WTC11 (cell line): ENCODE measurements at regions not wholly inside any gene's neighbourhood (a gene's known extent, or its start where the extent isn't known, plus 50 kb on each side); places are given as distances from the start of the nearest gene placed in this dataset.
A peak's percentile ranks its signal among the peaks of the same experiment; 100 is the strongest.
"Not testable (repeated sequence)": the region's sequence is repeated elsewhere in the genome, so short reads cannot be mapped to it uniquely, and the experiment has no call there.

ENCODE experiments used
- ATAC-seq: fragments of 200-7000 bp; cut with Tn5 transposase; 2 replicates; pipeline ENCODE4 v1.10.0; 2021; ENCODE audit warnings: mild to moderate bottlenecking, moderate library complexity
- CTCF ChIA-PET: fragments of 300-600 bp; sonication (Branson Sonifier 250); formaldehyde crosslinking; loops from one replicate; lab custom pipeline; 2021; ENCODE audit warnings: antibody characterized with exemption; lab: Charles Lee
- POLR2A ChIA-PET: fragments of 350-600 bp; sonication (Branson Sonifier 250); formaldehyde crosslinking; loops from one replicate; lab custom pipeline; 2021; ENCODE audit warnings: antibody characterized with exemption; lab: Charles Lee
- DNase-seq: peaks from one replicate; pipeline ENCODE4 v3.0.0; 2021; ENCODE audit warnings: low spot score
- H3K27ac Mint-ChIP-seq: 2 replicates; pipeline ENCODE4 v1.8.0; 2021; ENCODE audit warnings: mixed read lengths
- H3K27me3 Mint-ChIP-seq: 2 replicates; pipeline ENCODE4 v1.8.0; 2021; ENCODE audit warnings: low read depth, mild to moderate bottlenecking, moderate library complexity, mixed read lengths
- H3K36me3 Mint-ChIP-seq: 2 replicates; pipeline ENCODE4 v1.8.0; 2021; ENCODE audit warnings: mixed read lengths
- H3K4me1 Mint-ChIP-seq: 2 replicates; pipeline ENCODE4 v1.8.0; 2022; ENCODE audit warnings: mixed read lengths
- H3K4me3 Mint-ChIP-seq: 2 replicates; pipeline ENCODE4 v1.8.0; 2021; ENCODE audit warnings: mild to moderate bottlenecking, moderate library complexity, mixed read lengths
- H3K9me3 Mint-ChIP-seq: 2 replicates; pipeline ENCODE4 v1.8.0; 2021; ENCODE audit warnings: mixed read lengths
- IRF2 ChIP-seq: sonication (generic); formaldehyde crosslinking; IDR thresholded peaks from 2 replicates; pipeline ENCODE4 v1.8.0; 2022; ENCODE audit warnings: low read depth, missing genetic modification reagents, borderline replicate concordance

DNA sequence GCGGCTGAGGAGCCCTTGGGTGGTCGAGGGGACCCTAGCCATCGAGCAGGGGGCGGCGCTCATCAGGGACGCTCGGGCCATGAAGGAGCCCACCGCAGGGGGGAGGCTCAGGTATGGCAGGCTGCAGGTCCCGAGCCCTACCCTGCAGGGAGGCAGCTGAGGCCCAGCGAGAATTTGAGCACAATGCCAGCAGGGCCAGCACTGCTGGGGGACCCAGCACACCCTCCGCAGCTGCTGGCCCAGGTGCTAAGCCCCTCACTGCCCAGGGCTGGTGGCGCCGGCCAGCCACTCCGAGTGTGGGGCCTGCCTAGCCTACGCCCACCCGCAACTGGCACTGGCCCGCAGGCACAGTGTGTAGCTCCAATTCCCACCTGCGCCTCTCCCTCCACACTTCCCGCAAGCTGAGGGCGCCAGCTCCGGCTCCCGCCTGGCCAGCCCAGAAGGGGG, 325.4 kb upstream of the FRG1 start:
- ChIA-PET POLR2A (no interaction called here), CTCF (no interaction called here)
- ATAC-seq, result no peak
- Mint-ChIP-seq H3K27me3 (no peaks in the 10 kb centered on the region), H3K9me3 (peaks cover 53% of the 10 kb centered on the region), H3K27ac (no peak overlapping the region), H3K4me3 (no peak overlapping the region), H3K36me3 (peaks cover 37% of the 10 kb centered on the region), H3K4me1 (no peaks in the 10 kb centered on the region)
- no peak for TF ChIP-seq IRF2 (CRISPR knock-in tag)
- DNase-seq, result no peak

DNA sequence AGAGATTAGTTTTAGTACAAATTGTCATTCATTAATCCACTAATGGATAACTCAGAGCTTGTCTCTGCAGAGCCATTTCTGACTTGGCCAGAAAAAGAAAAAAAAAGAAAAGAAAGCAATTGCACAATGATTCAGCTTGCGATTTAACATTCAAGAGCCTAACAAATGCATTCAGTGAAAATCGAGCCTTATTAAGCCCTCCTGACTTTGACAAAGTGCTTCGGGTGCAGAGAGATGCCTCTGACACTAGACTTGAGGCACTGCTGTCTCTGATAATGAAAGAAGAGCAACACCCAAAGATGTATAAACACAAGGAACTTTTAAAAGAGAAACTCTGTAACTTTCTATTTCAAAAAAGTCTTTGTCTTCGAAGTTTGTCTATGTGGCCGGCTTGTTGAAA, 322.9 kb upstream of the FRG1 start:
- DNase-seq, ATAC-seq, POLR2A ChIA-PET, H3K4me3 Mint-ChIP-seq, H3K27ac Mint-ChIP-seq, H3K27me3 Mint-ChIP-seq, CTCF ChIA-PET, H3K4me1 Mint-ChIP-seq: not testable (repeated sequence)
- Mint-ChIP-seq H3K9me3 (peaks cover 43% of the 10 kb centered on the region), H3K36me3 (peaks cover 26% of the 10 kb centered on the region)

DNA sequence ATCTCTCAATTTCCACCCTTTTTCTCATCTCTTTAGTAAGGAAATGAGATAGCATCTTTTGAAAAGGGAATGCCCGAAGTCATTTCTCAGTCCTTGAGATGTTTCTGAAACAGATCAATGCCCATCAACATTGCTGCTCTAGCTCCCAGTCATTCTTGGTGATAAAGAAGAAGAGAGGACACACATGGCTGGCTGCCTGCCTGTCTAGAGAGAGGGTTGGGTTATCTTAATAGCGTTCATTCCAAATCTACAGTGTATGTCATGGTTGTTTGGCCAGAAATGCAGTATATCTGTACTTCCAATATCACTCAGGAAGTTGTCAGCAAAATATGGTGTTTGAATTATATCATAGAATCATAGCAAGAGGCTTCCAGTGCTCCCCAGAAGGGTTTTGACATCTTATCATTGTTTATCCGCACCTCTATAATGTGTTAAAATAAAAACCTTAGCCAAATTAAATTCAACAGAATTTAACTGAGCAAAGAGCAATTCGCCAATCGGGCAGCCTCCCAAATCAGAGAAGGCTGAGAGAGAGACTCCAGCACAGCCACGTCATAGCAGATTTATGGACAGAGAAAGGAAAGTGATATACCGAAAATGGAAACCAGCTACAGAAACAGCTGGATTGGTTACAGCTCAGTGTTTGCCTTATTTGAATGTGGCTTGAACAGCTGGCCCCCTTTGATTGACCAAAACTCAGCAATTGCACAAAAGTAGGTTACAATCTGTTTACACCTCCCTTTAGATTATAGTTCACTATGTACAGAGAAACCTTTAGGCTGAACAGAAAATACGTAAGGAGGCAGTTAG, 321.0 kb upstream of the FRG1 start:
- DNase-seq, H3K27ac Mint-ChIP-seq, H3K4me3 Mint-ChIP-seq, H3K27me3 Mint-ChIP-seq, ATAC-seq, H3K4me1 Mint-ChIP-seq, CTCF ChIA-PET, POLR2A ChIA-PET: not testable (repeated sequence)
- H3K9me3 Mint-ChIP-seq, result peaks cover 36% of the 10 kb centered on the region
- peaks cover 19% of the 10 kb centered on the region for H3K36me3 Mint-ChIP-seq

DNA sequence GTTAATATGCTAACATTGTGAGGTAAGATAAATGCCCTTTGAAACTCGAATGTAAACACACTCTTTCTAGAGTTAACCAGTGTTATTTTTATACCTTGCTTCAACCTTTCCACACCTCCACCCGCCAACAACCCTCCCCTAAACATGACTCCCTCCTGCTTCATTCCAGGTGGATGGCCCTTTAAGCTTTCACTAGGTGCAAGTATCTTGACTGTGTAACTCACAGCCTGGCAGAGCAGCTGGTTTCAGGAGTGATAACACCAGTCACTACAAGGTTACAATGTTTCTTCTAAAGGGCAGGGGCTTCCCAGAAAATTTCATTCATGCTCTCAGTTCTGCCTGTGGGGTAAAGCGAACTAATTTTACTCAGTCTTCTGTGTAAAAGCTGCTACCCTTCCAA, 318.1 kb upstream of the FRG1 start:
- DNase-seq, CTCF ChIA-PET, ATAC-seq, H3K27ac Mint-ChIP-seq, H3K4me3 Mint-ChIP-seq, H3K27me3 Mint-ChIP-seq, H3K36me3 Mint-ChIP-seq, POLR2A ChIA-PET, H3K4me1 Mint-ChIP-seq: not testable (repeated sequence)
- H3K9me3 Mint-ChIP-seq, result peaks cover 22% of the 10 kb centered on the region

DNA sequence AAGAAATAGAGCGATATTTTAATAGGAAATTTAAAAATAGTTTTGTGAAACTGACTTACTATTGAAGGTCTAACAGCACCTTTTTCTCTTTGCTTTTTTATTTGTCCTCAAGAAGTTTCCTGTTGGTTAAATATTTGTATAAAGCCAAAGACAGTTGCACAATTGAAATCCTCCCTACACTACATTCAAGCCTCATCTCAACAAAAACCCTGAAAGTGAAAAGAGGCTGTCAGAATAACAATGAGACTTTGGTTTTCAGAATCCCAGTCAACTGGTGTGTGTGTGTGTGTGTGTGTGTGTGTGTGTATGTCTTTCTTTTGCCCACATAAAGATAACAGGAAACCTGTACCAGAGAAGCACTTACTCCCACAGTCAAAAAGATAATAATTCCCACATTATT, 313.6 kb upstream of the FRG1 start:
- H3K36me3 Mint-ChIP-seq, H3K4me1 Mint-ChIP-seq, CTCF ChIA-PET, H3K27ac Mint-ChIP-seq, ATAC-seq, POLR2A ChIA-PET, H3K27me3 Mint-ChIP-seq, DNase-seq, H3K4me3 Mint-ChIP-seq: not testable (repeated sequence)
- H3K9me3 Mint-ChIP-seq, result peaks cover 17% of the 10 kb centered on the region

DNA sequence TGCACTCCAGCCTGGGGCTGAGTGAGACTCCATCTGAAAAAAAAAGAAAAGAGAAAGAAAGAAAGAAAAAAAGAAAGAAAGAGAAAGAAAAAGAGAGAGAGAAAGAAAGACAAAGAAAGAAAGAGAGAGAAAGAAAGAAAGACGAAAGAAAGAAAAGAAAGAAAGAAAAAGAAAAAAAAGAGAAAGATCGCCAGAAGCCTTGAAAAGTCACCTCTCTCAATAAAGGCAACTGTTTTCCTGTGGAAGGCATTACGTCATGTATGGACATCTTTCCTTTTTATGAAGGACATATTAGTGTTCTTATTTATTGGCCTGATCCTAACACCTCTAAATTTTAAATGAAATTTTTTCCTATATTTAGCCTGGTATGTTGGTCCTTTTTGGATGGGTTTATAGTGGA, 310.9 kb upstream of the FRG1 start:
- H3K27ac Mint-ChIP-seq, POLR2A ChIA-PET, H3K4me3 Mint-ChIP-seq, H3K4me1 Mint-ChIP-seq, CTCF ChIA-PET, ATAC-seq, H3K36me3 Mint-ChIP-seq, DNase-seq, H3K27me3 Mint-ChIP-seq: not testable (repeated sequence)
- H3K9me3 Mint-ChIP-seq, result peaks cover 15% of the 10 kb centered on the region

DNA sequence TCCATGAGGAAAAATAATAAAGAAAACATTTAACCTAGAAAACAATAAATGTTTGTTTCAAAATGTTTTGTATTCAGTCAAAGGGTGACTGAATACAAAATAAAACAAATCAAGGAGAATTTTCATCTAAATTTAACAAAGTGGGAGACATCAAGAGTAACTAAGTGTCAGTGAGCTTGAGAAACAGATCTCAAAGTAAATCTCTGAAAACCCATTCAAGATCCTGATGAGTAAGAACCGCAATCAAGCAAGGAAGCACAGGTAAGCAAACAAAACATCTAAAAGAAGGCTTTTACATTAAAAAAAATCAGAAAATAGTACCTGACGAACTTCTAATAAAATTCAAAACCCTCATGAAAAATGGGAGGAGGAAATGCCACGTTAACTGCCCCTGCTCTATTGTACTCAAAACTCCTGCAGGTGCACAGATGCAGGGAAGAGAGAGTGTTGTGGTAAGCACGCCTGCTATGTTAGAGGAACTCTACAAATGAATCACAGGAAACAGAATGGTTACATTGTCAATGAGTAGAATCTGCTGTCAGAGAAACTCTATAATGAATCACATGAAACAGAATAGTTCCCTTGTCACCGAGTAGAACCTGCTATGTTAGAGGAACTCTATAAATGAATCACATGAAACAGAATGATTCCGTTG, 309.6 kb upstream of the FRG1 start:
- H3K27ac Mint-ChIP-seq, result 0 out of 2 replicates have a peak overlapping the region, but pooled peaks have one; percentile 57
- ATAC-seq, H3K27me3 Mint-ChIP-seq, DNase-seq, H3K4me1 Mint-ChIP-seq, H3K4me3 Mint-ChIP-seq, H3K36me3 Mint-ChIP-seq, CTCF ChIA-PET, POLR2A ChIA-PET: not testable (repeated sequence)
- H3K9me3 Mint-ChIP-seq, result peaks cover 23% of the 10 kb centered on the region

DNA sequence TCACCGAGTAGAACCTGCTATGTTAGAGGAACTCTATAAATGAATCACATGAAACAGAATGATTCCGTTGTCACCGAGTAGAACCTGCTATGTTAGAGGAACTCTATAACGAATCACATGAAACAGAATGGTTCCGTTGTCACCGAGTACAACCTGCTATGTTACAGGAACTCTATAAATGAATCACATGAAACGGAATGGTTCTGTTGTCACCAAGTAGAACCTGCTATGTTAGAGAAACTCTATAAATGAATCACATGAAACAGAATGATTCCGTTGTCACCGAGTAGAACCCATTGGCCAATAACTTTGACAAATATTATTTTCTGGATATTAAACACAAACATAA, 309.1 kb upstream of the FRG1 start:
- DNase-seq, POLR2A ChIA-PET, H3K4me3 Mint-ChIP-seq, H3K27me3 Mint-ChIP-seq, CTCF ChIA-PET, ATAC-seq, H3K27ac Mint-ChIP-seq, H3K4me1 Mint-ChIP-seq, H3K36me3 Mint-ChIP-seq: not testable (repeated sequence)
- peaks cover 23% of the 10 kb centered on the region for H3K9me3 Mint-ChIP-seq

DNA sequence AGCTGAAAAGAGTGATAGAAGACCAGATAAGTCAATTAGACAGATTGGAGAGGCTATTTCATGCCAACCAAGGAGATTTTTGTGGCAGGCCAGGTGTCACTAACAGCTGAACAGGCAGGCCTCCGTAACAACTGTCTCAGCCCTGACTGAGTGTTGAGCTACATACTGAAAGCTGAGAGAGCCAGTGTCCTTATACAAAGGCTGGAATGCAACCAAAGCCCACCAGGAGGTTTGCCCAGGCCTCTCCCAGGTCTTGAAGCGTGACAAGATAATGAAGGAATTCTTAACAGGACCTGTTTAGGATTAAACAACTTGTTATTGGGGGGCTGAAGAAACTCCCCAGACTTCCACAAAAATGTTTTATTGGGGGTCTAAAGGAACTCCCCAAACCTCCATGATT, 290.2 kb upstream of the FRG1 start:
- H3K27me3 Mint-ChIP-seq, H3K4me3 Mint-ChIP-seq, DNase-seq, POLR2A ChIA-PET, H3K27ac Mint-ChIP-seq, CTCF ChIA-PET: not testable (repeated sequence)
- peaks cover 11% of the 10 kb centered on the region for H3K4me1 Mint-ChIP-seq
- peaks cover 19% of the 10 kb centered on the region for H3K36me3 Mint-ChIP-seq
- H3K9me3 Mint-ChIP-seq, result peaks cover 20% of the 10 kb centered on the region
- 0 out of 2 replicates have a peak, but pooled peaks have one; percentile 23 for ATAC-seq

DNA sequence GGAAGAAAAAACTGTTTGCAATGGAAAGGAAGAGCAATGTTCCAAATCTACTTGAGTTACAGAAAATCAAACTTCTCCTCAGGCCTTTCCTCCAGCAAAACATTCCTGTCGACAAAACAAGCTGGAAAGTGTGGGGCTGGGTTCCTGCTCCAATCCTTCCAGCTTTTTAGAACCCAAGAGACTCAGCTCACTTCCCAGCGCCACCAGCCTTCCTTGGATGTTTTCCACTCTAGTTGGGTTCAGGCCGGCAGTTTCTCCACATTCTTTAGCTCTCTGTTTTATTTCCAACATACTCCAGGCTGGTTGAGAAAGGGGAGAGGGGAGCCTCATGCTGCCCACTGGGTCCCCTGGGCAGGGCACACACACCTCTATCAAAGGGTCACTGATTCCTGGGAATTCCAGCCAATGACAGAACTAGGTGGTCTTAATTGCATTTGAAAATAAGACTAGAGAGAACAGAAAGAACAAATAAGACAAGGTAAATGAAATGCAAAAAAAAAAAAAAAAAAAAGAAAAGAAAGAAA, 287.5 kb upstream of the FRG1 start:
- CTCF ChIA-PET, H3K27me3 Mint-ChIP-seq, POLR2A ChIA-PET, DNase-seq, H3K4me3 Mint-ChIP-seq, H3K27ac Mint-ChIP-seq: not testable (repeated sequence)
- Mint-ChIP-seq H3K4me1 (peaks cover 11% of the 10 kb centered on the region), H3K9me3 (peaks cover 26% of the 10 kb centered on the region), H3K36me3 (peaks cover 17% of the 10 kb centered on the region)
- peak; percentile 69 for ATAC-seq

DNA sequence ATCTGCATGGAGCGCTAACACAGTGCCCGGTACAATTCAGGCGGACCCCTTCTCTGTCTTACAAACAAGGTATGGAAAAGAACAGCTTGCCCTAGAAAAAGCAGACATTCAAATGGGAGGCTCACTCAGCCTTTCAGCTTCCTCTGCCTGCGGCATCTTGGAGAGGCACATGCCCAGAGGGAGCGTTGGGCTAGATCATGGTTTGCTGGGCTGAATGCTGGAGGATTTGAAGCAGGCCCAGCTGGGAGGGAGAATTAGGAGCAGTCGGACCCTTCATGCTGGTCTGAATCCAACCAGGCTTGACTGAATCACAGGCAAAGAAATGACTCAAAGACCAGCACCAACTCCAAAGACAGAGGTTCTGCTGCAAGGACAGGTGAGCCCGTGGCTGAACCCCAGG, 286.7 kb upstream of the FRG1 start:
- H3K27me3 Mint-ChIP-seq, H3K4me3 Mint-ChIP-seq, CTCF ChIA-PET, POLR2A ChIA-PET, DNase-seq, H3K27ac Mint-ChIP-seq: not testable (repeated sequence)
- H3K4me1 Mint-ChIP-seq, result peaks cover 11% of the 10 kb centered on the region
- peaks cover 21% of the 10 kb centered on the region for H3K36me3 Mint-ChIP-seq
- peaks cover 31% of the 10 kb centered on the region for H3K9me3 Mint-ChIP-seq
- peak; percentile 42 for ATAC-seq

DNA sequence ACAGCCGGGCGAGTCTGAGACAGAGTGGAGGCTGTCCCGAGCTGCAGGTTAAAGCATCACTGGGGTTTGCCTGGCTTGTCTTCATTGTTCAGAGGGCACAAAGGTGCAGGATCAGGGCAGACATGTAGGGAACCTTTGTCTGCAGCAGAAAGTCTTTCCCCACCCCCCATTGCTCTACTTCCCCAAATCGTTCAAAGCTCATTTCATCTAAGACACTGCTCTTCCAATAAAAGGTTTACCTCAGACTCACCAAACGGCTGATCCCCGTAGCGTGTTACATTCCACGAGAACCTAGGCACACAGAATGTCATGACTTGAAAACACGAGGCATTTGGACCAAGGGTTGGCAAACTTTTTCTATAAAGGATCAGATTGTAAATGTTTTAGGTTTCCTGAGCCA, 286.3 kb upstream of the FRG1 start:
- H3K27ac Mint-ChIP-seq, CTCF ChIA-PET, ATAC-seq, H3K4me3 Mint-ChIP-seq, H3K27me3 Mint-ChIP-seq, POLR2A ChIA-PET, DNase-seq: not testable (repeated sequence)
- Mint-ChIP-seq H3K4me1 (peaks cover 11% of the 10 kb centered on the region), H3K36me3 (peaks cover 22% of the 10 kb centered on the region), H3K9me3 (peaks cover 32% of the 10 kb centered on the region)
